Body of pancreas (tissue), 4 donors: ENCODE measurements at regions not wholly inside any gene's neighbourhood (a gene's known extent, or its start where the extent isn't known, plus 50 kb on each side); places are given as distances from the start of the nearest gene placed in this dataset.

Source experiments
- CTCF ChIP-seq, 7 experiments: fragments of 450-650 bp in 4 of 7; fragments of 200-600 bp in 3 of 7; sonication (generic) in 3 of 7; IDR thresholded peaks; one replicate each; pipeline ENCODE4 v1.5.1; 2016 to 2019; ENCODE audit warnings: antibody characterized with exemption in 7 of 7
- POLR2A ChIP-seq, 3 donors: fragments of 450-650 bp; IDR thresholded peaks; one replicate each; pipeline ENCODE4 v1.6.1; 2016; ENCODE audit warnings: antibody characterized with exemption in 3 of 3, mild to moderate bottlenecking in 2 of 3

GRCh38 chr2:176648700-176649297 lies 379.6 kb downstream of the MTX2 start:
- TF ChIP-seq CTCF (IDR thresholded peaks at IDR 0.05) = no peak
- no peak for TF ChIP-seq POLR2A (IDR thresholded peaks at IDR 0.05)
